Daoy (cell line): ENCODE measurements at regions not wholly inside any gene's neighbourhood (a gene's known extent, or its start where the extent isn't known, plus 50 kb on each side); places are given as distances from the start of the nearest gene placed in this dataset.
"Not testable (repeated sequence)": the region's sequence is repeated elsewhere in the genome, so short reads cannot be mapped to it uniquely, and the experiment has no call there.

Experiments used
- DNase-seq: peaks from one replicate; pipeline ENCODE4 v3.0.0-alpha.2; 2015; ENCODE audit warnings: low read depth

- DNase-seq, result no peak
These were observed 124.3 kb upstream of the FOXN2 start for GRCh38 chr2:48190230-48190629.

GRCh38 chr2:48194641-48195040 lies 119.8 kb upstream of the FOXN2 start:
- DNase-seq, result no peak

GRCh38 chr2:48195169-48195568 lies 119.3 kb upstream of the FOXN2 start:
- no peak for DNase-seq

DNA sequence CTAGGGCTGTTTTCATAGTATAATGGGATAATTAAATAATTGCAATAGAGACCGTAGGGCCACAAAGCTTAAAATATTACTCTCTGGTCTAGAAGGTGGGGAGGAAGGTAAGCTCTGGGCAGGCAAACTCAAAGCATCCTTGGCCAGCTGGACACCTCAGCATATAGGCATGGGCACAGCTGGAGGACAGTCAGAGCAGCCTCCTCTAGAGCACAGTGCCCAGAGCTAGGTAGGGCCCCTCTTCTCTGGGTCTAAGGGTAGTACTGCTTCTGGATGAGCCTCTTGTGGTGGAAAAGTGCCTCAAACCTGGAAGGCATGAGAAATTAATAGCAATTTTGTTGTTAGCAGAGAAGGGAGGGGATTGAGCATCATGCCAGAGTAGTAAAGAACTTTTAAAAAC lies 116.9 kb upstream of the FOXN2 start:
- DNase-seq, result no peak

GRCh38 chr2:48198371-48198770 lies 116.1 kb upstream of the FOXN2 start:
- DNase-seq, result no peak

- DNase-seq, result no peak
These were observed 115.4 kb upstream of the FOXN2 start for GRCh38 chr2:48199070-48199469.

GRCh38 chr2:48200620-48201293 lies 113.7 kb upstream of the FOXN2 start:
- no peak for DNase-seq

- not testable (repeated sequence) for DNase-seq
These were observed 113.0 kb upstream of the FOXN2 start for GRCh38 chr2:48201435-48201834.

DNA sequence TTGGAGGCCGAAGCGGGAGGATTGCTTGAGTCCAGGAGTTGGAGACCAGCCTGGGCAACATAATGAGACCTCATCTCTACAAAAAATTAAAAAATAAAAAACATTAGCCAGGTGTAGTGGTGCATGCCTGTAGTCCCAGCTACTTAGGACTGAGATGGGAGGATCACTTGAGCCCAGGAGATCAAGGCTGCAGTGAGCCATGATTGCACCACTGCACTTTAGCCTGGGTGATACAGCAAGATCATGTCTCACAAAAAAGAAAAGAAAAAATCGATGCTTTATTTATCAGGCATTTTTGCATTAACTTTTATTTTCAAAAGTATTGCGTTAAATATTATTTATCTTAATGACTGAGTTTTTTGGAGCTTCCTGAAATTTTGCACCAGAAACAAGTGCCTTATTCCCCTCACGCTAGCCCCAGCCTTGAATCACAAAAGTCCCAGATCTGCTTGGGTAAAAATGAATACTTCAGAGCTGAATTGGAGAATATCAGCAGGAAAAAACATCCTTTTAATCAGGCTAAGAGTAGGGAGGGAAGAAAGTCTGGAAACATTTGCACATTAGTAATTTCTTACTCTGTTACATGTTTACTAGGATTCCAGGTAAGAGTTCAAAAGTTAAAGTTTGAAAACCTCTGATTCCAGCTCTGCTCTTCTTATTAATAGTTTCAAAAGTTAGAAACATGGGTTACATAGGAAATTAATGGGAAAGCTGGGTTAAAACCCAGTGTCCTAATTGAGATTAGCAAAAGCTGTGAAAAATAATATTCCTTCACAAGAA lies 111.4 kb upstream of the FOXN2 start:
- DNase-seq, result no peak

DNA sequence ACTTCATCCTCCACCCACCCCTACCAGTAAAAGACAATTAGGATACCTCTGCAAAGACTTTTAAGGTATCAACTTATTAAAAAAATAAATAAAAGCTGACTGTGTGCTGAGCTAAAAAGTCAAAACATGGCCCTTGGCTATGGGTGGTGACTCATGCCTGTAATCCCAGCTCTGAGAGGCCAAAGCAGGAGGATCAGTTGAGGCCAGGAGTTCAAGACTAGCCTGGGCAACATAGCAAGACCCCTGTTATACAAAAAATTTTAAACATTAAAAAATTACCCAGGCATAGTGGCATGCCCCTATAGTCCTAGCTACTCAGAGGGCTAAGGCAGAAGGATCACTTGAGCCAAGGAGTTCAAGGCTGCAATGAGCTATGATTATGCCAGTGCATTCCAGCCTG lies 110.8 kb upstream of the FOXN2 start:
- DNase-seq, result no peak

- DNase-seq, result no peak
These were observed 109.7 kb upstream of the FOXN2 start for GRCh38 chr2:48204750-48205136.

DNA sequence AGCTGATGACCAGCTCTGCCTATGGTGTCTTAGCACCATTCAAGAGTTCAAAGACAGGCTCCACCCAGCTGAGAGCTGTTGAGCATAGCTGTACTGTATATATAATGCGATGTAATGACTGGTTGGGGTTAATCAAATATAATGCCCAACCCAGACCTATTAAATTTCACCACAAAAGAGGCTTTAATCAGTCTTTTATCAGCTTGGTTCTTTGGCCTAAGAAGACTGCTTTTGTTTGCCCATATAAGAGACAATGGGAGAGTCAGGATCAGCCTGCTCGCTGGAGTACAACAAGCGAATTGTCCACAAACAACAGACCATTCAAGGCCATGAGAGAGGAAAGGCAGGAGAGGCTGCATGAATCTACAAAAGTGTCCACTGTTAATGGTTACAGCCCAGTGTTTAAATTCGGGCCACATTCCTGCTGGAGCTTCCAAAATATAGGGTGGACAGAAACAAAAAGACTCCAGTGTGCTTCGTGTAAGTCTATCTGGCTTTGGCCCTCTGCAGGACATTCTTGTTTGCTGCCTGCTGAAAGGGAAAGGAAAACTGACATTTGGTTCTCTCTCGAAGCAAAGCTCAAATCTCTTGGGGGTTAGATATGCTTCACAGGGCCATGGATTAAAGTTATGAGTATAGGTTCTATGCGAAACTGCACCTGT lies 109.2 kb upstream of the FOXN2 start:
- DNase-seq, result no peak

GRCh38 chr2:48206056-48206656 lies 108.3 kb upstream of the FOXN2 start:
- DNase-seq, result not testable (repeated sequence)

DNA sequence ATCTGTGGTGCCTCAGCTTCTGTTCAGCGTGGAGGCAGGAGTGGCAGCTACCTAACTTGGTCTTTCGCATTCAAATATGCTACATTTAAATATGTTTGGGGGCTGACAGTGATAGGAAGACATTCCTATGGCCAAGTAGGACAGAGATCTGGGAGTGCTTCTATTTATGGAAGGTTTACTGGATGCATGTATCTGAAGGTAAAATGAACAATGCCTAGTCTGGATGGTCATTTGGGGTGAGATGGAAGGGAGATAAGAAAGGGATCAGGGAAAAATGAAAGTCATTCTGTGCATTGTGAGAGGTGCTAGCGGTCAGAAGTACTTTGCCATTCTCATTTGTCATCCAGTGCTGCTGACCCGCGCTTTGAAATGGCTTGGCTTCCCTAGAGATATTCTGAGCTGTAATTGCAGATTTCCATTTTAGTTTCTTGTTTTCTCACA lies 107.3 kb upstream of the FOXN2 start:
- no peak for DNase-seq

- DNase-seq, result no peak
These were observed 106.6 kb upstream of the FOXN2 start for GRCh38 chr2:48207851-48208250.

DNA sequence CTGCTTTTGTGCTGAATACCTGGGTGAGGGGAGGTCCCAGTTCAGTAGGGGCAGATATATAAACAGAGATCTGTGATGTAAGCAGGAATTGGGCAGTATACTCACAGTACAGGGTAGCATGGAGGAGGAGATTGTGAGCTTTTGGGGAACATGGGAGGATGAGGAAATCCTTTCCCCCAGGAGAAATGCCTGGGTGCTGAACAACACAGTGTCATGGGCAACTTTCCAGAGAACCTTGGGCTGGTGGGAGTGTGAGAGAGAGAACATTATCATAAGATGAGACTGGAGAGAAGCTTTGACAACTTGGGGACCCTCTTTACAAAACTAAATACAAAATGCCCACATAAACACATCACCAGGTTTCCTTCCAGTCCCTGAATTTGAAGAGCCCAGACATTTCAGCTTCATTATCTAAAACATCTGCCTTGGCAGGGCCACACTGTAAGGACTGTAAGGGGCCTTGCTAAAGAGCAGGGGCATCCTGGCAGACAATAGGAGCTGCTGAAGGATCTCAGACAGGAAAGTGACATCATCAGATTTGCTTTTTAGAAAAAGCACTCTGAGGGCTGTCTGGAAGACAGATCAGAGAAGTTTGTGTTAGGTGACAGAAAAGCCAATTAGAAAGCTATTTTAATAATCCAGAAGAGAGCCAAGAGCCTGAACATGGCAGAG lies 105.1 kb upstream of the FOXN2 start:
- DNase-seq, result peak; percentile 27

- DNase-seq, result no peak
These were observed 104.3 kb upstream of the FOXN2 start for GRCh38 chr2:48210189-48210588.

DNA sequence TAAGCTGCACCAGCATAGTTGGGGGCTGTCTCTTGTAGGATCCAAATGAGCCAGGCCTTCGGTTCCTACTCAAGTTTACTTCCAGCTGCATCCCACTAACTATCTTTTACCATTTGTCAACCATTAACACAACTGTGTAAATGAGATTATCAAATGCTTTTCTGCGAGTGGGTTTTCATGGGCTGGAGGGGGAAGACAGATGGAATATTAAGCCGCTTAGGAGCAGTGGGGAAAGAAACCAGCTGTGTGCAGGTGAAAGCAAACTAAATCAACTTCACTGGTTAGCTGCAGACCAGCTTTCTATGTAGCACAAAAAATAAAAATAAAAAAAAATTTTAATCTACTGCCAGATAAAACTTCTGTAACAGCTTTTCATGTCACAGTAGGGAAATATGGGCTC lies 100.8 kb upstream of the FOXN2 start:
- no peak for DNase-seq

DNA sequence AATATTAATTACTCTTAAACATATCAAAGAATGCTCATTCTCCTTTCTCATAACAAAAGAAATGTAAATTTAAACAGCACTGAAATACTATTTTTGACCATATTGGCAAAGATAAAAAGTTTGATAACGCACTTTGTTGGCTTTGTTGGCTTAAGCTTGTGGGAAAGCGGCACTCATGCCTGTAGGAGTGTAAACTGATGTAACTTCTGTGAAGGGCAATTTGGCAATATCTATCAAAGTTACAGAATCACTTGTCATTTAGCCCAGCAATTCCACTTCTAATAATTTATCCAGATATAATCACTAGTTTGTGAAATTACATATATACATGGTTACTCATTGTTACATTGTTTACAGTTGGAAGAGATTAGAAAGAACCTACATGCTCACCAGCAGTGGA lies 96.3 kb upstream of the FOXN2 start:
- DNase-seq, result no peak

DNA sequence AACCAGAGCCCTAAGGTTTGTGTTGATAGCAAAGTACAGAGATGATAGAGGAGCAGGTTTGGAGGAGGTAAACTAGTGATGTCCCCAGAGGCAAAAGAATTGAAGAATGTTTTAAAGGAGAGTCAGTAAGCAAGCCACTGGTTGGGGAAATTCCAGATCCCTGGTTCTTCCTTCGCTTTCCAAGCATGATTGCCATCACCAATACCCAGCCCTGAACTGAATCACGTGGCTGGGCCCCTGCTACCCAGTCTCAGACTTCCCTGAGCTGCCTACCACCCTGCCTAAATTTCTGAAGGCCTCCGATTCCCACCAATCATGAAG lies 95.3 kb upstream of the FOXN2 start:
- no peak for DNase-seq

- no peak for DNase-seq
These were observed 94.7 kb upstream of the FOXN2 start for GRCh38 chr2:48219555-48220436.
